ENCODE measurements at regions not wholly inside any gene's neighbourhood (a gene's known extent, or its start where the extent isn't known, plus 50 kb on each side); places are given as distances from the start of the nearest gene placed in this dataset.

DNA sequence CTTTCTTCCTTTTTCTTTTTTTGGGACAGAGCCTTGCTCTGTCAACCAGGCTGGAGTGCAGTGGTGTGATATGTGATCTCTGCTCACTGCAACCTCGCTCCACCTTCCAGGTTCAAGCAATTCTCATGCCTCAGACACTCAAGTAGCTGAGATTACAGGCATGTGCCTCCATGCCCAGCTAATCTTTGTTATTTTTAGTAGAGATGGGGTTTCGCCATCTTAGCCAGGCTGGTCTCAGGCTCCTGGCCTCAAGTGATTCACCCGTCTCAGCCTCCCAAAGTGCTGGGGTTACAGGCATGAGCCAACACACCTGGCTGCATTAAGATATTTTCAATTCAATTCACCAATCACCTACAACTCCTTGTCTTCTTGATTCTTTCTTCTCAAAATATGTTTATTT, 1046.5 kb downstream of the GALC start:
- no peaks in the 10 kb centered on the region for H3K79me2 ChIP-seq (ENCODE audit: control insufficient read depth, insufficient read depth, low read length)
- TF ChIP-seq, protein P1, sequence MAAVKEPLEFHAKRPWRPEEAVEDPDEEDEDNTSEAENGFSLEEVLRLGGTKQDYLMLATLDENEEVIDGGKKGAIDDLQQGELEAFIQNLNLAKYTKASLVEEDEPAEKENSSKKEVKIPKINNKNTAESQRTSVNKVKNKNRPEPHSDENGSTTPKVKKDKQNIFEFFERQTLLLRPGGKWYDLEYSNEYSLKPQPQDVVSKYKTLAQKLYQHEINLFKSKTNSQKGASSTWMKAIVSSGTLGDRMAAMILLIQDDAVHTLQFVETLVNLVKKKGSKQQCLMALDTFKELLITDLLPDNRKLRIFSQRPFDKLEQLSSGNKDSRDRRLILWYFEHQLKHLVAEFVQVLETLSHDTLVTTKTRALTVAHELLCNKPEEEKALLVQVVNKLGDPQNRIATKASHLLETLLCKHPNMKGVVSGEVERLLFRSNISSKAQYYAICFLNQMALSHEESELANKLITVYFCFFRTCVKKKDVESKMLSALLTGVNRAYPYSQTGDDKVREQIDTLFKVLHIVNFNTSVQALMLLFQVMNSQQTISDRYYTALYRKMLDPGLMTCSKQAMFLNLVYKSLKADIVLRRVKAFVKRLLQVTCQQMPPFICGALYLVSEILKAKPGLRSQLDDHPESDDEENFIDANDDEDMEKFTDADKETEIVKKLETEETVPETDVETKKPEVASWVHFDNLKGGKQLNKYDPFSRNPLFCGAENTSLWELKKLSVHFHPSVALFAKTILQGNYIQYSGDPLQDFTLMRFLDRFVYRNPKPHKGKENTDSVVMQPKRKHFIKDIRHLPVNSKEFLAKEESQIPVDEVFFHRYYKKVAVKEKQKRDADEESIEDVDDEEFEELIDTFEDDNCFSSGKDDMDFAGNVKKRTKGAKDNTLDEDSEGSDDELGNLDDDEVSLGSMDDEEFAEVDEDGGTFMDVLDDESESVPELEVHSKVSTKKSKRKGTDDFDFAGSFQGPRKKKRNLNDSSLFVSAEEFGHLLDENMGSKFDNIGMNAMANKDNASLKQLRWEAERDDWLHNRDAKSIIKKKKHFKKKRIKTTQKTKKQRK (IDR thresholded peaks at IDR 0.05; ENCODE audit: low read depth, low read length) = no peak
- TF ChIP-seq PML (IDR thresholded peaks at IDR 0.05; ENCODE audit: low read length) = no peak
- TF ChIP-seq POU2F2 (IDR thresholded peaks at IDR 0.05; ENCODE audit: borderline replicate concordance, low read depth, low read length) = no peak
- H3K27me3 ChIP-seq (replicated peaks in 1 of 2; ENCODE audit: control insufficient read depth in 2 of 2, insufficient read depth in 2 of 2, low read length in 1 of 2) = no peaks in the 10 kb centered on the region
- BruUV-seq (replicated peaks) = no TSS peak
- H3K4me1 ChIP-seq (ENCODE audit: control insufficient read depth, insufficient read depth, low read length) = no peaks in the 10 kb centered on the region
- H3K9me3 ChIP-seq (replicated peaks; ENCODE audit: control insufficient read depth, insufficient read depth, low read length) = no peaks in the 10 kb centered on the region
- H3K4me2 ChIP-seq (ENCODE audit: control insufficient read depth, insufficient read depth) = no peak overlapping the region
- DNase-seq (ENCODE audit: low read depth, low spot score) (no peak), ATAC-seq (no peak), FAIRE-seq (no peak)
- 14% methylated on average over 3 of the region's 3 CpGs for WGBS (ENCODE audit: insufficient coverage, insufficient replicate concordance, low lambda C conversion rate, missing lambda C conversion rate)
- no peak overlapping the region for H3K9ac ChIP-seq (ENCODE audit: control insufficient read depth, insufficient read depth, low read length)
- H3K4me3 ChIP-seq = no peak overlapping the region
- RAD21 ChIA-PET (ENCODE audit: unreplicated experiment) = no interaction called here
- H2AFZ ChIP-seq (ENCODE audit: control insufficient read depth, low read depth, low read length) = no peak overlapping the region
- intact Hi-C loops (cut with micrococcal nuclease; ENCODE audit: unreplicated experiment) = no loop called here
- no peaks in the 10 kb centered on the region for H4K20me1 ChIP-seq (ENCODE audit: control insufficient read depth, insufficient read depth)
- in situ Hi-C loops (cut with MboI) = no loop called here
- POLR2A ChIA-PET = no interaction called here
- no peak overlapping the region for H3K27ac ChIP-seq (ENCODE audit: control insufficient read depth, insufficient read depth)
- SMC1A ChIA-PET (ENCODE audit: uncharacterized antibody, unreplicated experiment) = no interaction called here
- H3K36me3 ChIP-seq (ENCODE audit: control insufficient read depth in 2 of 2, insufficient read depth in 2 of 2, low read length in 1 of 2) = no peaks in the 10 kb centered on the region
- CTCF ChIA-PET = no interaction called here

DNA sequence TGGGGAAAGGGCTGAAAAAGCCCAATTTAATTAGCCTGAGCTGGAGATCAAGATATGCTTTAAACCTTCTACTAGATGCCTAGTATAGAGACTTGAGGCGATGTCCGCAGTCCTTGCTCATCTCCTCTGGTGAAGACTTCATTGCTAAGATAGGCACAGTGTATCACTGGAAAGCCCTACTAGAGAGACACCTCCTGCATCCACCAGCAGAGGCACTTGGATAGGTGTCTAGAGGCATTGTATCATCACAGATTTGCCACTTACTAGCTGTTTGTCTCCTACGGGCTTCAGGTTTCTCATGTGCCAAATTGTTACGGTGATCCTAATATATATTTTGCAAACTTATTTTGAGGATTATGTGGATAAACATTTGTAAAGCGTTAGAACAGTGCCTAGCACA, 1048.5 kb downstream of the GALC start:
- CTCF ChIA-PET = no interaction called here
- intact Hi-C loops (cut with micrococcal nuclease; ENCODE audit: unreplicated experiment) = no loop called here
- SMC1A ChIA-PET (ENCODE audit: uncharacterized antibody, unreplicated experiment) = no interaction called here
- TF ChIP-seq HDGF (IDR thresholded peaks at IDR 0.05) (no peak), CHD4 (IDR thresholded peaks at IDR 0.05) (no peak), NFIC (IDR thresholded peaks at IDR 0.05; ENCODE audit: low read depth, low read length) (no peak), REST (IDR thresholded peaks at IDR 0.05; ENCODE audit: low read depth, low read length) (no peak), KDM1A (IDR thresholded peaks at IDR 0.05; ENCODE audit: borderline replicate concordance) (no peak), RUNX3 (IDR thresholded peaks at IDR 0.05; ENCODE audit: low read length) (no peak)
- TF ChIP-seq, protein P2, sequence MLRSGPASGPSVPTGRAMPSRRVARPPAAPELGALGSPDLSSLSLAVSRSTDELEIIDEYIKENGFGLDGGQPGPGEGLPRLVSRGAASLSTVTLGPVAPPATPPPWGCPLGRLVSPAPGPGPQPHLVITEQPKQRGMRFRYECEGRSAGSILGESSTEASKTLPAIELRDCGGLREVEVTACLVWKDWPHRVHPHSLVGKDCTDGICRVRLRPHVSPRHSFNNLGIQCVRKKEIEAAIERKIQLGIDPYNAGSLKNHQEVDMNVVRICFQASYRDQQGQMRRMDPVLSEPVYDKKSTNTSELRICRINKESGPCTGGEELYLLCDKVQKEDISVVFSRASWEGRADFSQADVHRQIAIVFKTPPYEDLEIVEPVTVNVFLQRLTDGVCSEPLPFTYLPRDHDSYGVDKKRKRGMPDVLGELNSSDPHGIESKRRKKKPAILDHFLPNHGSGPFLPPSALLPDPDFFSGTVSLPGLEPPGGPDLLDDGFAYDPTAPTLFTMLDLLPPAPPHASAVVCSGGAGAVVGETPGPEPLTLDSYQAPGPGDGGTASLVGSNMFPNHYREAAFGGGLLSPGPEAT (IDR thresholded peaks at IDR 0.05; ENCODE audit: low read depth) = no peak

More for the DNA sequence above, 1048.5 kb downstream of the GALC start:
- in situ Hi-C loops (cut with MboI) = no loop called here
- no peak for FAIRE-seq
- RAD21 ChIA-PET (ENCODE audit: unreplicated experiment) = no interaction called here
- Histone ChIP-seq H4K20me1 (ENCODE audit: control insufficient read depth, insufficient read depth) (no peaks in the 10 kb centered on the region), H3K9ac (ENCODE audit: control insufficient read depth, insufficient read depth, low read length) (no peak overlapping the region), H3K79me2 (ENCODE audit: control insufficient read depth, insufficient read depth, low read length) (no peaks in the 10 kb centered on the region), H3K4me1 (ENCODE audit: control insufficient read depth, insufficient read depth, low read length) (no peaks in the 10 kb centered on the region), H3K4me3 (no peak overlapping the region), H3K27ac (ENCODE audit: control insufficient read depth, insufficient read depth) (no peak overlapping the region), H3K9me3 (replicated peaks; ENCODE audit: control insufficient read depth, insufficient read depth, low read length) (no peaks in the 10 kb centered on the region), H3K36me3 (ENCODE audit: control insufficient read depth in 2 of 2, insufficient read depth in 2 of 2, low read length in 1 of 2) (no peaks in the 10 kb centered on the region), H3K4me2 (ENCODE audit: control insufficient read depth, insufficient read depth) (no peak overlapping the region), H3K27me3 (replicated peaks in 1 of 2; ENCODE audit: control insufficient read depth in 2 of 2, insufficient read depth in 2 of 2, low read length in 1 of 2) (no peaks in the 10 kb centered on the region), H2AFZ (ENCODE audit: control insufficient read depth, low read depth, low read length) (no peak overlapping the region)
- no peak for ATAC-seq
- DNase-seq (ENCODE audit: low read depth, low spot score) = no peak
- WGBS (ENCODE audit: insufficient coverage, insufficient replicate concordance, low lambda C conversion rate, missing lambda C conversion rate) = 45% methylated on average over 5 of the region's 5 CpGs
- BruUV-seq (replicated peaks) = no TSS peak
- POLR2A ChIA-PET = no interaction called here
